NCI-H1048 (cell line): ENCODE measurements at regions not wholly inside any gene's neighbourhood (a gene's known extent, or its start where the extent isn't known, plus 50 kb on each side); places are given as distances from the start of the nearest gene placed in this dataset.
"Not testable (repeated sequence)": the region's sequence is repeated elsewhere in the genome, so short reads cannot be mapped to it uniquely, and the experiment has no call there.

Experiments used
- DNase-seq: peaks from one replicate; lab custom pipeline; 2025; lab: John Stamatoyannopoulos, UW

DNA sequence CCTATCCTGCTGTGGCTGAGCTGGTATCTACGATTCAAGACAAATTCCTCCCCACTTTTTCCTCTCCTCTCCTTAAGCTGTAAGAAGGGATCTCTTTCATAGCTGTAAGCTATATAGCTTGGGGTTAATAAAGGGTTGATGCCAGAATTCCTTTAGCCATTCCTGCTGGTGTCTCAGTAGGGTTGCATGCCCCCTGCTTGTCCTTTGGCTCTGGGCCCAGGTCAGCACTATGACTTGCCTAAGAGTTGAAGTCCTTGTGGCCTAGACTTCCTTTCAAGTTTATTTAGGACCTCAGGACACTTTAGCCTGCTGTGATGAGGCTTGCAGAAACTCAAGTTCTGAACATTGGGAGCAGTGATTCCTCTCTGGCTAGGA lies 270.0 kb downstream of the AMY1C start:
- no peak for DNase-seq

DNA sequence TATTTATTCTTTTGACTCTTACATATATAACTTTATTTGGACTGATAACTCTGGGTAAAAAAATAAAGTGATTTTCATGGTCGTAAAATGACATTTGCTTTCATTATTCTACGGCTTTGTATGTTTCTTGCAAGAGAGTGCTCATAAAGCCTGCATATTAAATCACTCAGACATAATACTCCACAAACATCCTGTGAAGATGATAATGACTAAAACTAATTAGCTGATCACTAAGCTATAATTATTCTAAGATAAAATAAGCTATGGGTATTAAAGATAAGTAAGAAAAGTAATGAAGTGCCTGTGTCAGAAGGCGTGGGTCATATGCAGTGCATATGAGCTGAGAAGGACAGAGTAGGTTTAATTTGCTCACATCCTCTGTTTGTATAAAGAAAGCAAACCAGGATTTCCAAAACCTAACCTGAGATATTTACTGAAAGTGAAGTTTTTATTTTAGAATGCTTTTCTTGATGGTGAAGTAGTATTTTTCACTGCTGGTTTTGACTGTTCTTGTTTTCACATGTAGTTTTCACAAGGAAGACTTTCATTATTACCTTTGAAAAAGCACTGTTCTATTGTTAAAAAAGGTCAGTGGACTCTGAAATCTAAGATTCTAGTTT lies 278.8 kb downstream of the AMY1C start:
- no peak for DNase-seq

DNA sequence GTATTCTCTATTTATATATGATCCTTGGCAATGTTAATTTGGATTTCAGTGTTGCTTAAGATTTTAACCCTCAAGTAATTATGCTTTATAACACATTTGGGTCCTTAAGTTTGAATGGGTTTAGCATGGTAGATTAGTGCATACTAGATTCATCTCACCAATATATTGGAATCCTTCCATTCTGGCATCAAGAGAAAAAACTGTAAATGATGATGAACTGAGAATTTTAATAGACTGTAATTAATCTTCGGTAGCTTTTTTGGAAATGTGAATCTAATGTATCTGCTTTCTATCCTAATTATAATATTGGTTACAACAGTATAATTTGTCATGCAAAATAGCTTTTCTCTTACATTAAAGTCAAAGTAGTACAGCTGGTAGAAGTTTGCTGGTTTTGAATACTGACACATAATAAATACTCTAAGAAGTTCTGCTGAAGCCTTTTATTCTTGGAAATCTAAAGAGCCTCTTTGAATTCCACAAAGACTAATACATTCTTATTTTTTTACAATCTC lies 279.8 kb downstream of the AMY1C start:
- no peak for DNase-seq

DNA sequence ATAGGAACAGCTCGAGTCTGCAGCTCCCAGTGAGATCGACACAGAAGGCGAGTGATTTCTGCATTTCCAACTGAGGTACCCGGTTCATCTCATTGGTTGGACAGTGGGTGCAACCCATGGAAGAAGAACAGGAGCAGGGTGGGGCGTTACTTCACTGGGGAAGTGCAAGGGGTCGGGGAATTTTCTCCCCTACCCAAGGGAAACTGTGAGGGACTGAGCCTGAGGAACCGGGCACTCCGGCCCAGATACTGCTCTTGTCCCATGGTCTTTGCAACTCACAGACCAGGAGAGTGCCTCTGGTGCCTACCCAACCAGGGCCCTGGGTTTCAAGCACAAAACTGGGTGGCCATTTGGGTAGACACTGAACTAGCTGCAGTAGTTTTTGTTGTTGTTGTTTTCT lies 307.1 kb downstream of the AMY1C start:
- no peak for DNase-seq

DNA sequence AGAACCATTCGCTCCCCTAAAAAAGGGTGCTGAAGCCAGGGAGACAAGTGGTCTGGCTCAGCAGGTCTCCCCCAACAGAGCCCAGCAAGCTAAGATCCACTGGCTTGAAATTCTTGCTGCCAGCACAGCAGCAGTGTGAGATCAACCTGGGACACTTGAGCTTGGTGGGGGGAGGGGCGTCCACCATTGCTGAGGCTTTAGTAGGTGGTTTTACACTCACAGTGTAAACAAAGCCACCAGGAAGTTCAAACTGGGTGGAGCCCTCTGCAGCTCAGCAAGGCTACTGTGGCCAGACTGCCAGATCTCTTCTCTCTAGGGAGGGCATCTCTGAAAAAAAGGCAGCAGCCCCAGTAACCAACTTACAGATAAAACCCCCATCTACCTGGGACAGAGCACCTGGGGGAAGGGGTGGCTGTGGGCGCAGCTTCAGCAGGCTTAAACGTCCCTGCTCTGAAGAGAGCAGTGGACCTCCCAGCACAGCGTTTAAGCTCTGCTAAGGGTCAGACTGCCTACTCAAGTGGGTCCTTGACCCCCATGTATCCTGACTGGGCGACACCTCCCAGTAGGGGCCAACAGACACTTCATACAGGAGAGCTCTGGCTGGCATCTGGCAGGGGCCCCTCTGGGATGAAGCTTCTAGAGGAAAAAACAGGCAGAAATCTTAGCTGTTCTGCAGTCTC lies 307.7 kb downstream of the AMY1C start:
- not testable (repeated sequence) for DNase-seq

DNA sequence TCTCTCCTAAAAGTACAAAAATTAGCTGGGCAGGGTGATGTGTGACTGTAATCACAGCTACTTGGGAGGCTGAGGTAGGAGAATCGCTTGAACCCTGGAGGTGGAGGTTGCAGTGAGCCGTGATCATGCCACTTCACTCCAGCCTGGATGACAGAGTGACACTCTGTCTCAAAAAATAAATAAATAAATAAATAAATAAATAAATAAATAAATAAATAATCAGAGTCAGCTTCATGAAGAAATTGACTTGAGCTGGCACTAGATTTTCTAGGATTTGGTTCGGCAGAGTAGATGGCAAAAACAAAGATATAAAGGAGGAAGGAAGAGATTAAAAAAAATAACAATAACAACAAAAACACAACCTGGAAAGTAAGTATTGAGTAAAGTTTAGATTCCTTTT lies 311.9 kb downstream of the AMY1C start:
- DNase-seq: not testable (repeated sequence)

DNA sequence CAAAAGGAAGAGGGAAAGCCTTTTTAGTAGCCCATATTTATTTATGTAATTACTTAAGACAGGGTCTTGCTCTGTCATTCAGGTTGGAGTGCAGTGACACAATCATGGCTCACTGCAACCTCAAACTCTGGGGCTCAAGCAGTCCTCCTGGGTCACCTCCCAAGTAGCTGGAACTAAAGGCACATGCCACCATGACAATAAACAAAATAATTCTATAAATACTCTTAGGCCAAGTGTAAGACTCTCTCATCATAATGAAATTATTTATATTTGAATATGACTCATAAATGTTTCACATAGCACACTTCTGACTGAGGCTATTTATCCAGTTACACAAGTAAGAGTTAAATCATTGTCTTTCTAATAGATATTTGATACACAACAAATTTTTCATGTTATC lies 314.7 kb downstream of the AMY1C start:
- DNase-seq: no peak

DNA sequence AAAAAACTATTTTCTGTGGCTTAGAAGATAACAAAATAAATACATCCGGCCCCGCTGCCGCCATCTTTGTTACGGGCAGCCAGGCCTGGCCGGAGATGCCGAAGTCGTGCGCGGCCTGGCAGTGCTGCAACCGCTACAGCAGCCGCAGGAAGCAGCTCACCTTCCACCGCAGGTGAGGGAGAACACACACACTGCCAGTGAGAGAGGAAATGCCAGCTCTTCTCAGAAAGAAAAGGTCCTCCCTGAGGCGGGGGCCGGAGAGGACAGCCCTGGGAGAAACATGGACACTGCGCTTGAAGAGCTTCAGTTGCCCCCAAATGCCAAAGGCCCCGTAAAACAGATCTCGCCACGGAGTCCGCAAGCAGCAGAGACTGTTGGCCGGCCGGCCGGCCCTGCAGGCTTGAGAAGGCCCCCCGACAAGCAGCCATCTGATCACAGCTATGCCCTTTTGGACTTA lies 323.2 kb downstream of the AMY1C start:
- no peak for DNase-seq

DNA sequence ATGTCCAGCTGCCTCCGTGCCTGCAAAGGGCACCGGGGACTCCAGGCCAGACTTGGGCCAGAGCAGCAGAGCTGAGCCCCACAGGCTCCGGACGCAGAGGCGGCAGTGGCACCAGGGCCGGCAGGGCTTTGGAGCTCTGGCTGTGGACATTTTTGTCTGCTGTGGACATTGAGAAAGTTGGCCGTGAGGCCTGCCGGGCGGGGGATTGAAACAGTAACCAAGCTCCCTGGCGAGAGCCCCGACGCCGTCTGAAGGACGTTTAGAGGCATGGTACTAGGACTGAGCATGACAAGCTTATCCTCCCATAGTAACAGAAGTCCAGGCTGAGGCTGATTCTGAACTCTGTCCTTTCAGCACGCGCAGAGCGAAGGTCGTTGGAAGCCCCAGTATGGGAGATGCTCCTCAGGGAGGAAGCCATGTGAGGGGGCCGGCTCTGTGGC lies 323.8 kb downstream of the AMY1C start:
- DNase-seq: no peak

DNA sequence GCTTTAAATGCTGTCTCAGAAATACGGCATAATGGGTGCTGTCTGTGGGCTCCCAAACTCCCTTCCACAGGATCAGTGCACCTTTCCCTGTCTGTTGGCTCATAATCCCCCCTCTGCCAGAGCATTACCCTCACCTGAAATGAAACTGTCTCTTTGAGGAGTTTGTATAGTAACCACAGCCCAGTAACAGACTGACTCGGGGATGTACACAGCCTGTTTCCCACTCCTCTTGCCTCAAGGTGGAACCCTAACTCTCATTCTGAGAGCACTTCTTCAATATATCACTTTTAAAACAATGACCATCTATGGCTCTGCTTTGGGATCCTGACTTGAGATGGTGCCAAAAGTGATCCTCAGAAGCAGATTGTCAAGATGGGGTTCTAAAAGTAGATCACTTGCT lies 332.5 kb downstream of the AMY1C start:
- DNase-seq: no peak

DNA sequence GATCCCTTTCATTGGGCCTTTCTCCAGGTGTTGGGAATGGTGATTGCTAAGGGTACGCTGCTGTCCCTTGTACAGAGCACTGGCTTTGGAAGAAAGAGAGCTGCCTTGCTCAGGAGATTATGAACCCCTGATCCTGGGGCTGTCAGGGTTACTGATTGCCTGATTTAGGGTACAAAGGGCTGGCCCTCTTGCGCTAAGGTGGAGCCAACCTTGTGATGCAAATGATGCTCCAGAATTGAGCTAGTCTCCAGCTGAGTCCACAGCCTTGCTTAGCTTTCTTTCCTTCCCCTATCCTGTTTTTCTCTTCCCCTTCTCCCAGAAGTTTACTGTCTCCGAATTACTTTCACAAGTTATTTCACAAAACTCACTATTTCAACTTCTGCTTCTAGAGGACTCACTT lies 334.7 kb downstream of the AMY1C start:
- no peak for DNase-seq

DNA sequence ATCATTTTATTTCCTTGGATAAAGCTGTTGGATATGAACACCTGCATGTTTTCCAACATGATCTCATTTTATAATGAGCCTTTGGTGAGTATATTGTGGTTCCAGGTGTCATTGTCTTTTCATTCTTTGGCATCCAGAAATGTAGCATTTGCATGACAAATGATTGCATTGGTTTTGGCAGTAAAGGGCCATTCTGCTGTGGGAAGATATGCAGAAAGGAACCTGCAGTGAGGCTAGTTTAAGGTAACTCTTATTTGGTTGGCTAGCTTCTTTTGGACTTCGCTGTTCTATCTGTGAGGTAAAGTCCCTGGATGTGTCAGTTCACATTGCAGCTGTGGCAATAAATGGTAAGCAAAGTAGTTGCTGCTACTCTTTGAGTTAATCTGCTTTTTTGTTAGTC lies 343.0 kb downstream of the AMY1C start:
- DNase-seq: no peak

DNA sequence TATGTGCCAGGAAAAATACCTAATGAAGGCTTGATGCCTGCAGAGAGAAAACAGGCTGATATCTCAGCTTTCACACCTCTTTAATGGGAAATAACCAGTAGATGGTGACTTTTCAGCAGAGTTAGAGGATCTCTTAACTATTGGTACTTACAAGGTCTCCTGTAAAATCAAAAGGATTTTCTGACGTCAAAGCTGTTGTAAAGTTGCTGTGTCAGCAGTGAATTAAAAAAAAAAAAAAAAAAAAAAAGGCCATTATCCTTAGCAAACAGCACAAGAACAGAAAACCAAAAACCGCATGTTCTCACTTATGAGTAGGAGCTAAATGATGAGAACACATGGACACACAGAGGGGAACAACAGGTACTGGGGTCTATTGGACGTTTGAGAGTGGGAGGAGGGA lies 349.1 kb downstream of the AMY1C start:
- DNase-seq: no peak

DNA sequence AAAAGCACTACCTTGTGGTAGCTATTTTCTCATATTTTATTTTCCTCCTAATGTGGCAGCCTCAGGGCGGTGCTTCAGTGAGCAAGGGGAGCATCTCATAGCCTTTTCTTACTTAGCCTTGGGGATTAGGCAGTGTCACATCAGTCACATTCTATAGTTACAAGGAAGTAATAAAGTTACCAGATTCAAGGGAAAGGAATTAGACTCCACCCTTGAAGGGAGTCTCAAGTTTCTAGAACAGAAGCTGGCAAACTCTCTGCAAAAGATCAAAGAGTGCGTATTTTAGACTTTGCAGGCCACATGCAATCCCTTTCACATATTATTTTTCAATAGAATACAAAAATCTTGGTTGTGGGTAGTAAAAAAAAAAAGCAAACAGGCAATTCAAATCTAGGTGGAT lies 350.4 kb downstream of the AMY1C start:
- no peak for DNase-seq

DNA sequence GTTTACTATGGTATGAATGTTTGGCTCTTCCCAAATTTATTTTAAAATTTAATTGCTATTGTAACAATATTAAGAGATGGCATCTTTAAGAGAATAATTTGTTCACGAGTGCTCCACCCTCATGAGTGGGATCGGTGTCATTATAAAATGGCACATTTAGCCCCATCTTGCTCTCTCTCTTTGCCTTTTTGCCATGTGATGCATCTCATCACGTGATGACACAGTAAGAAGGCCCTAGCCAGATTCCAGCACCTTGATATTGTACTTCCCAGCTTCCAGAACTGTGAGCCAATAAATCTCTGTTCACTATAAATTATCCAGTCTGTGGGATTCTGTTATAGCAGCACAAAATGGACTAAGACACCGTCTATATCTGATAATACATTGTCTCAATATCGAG lies 355.8 kb downstream of the AMY1C start:
- no peak for DNase-seq

DNA sequence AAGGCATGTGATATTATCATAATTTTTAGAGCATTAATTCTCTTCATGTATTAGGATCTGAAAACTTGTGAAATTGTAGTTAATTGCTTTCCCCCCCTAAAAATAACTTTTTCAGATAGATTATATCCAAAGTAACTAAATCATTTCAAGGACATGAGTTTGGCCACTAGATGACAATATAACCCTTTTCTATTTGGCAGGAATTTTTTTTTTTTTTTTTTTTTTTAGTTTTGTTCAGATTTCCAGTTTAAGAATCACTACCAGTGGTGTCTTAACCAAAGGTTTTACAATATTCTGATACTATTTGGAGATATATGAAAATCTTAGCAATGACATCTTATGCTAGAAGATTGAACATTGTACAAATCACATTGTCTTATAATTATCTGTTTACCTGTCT lies 370.8 kb downstream of the AMY1C start:
- DNase-seq: no peak

DNA sequence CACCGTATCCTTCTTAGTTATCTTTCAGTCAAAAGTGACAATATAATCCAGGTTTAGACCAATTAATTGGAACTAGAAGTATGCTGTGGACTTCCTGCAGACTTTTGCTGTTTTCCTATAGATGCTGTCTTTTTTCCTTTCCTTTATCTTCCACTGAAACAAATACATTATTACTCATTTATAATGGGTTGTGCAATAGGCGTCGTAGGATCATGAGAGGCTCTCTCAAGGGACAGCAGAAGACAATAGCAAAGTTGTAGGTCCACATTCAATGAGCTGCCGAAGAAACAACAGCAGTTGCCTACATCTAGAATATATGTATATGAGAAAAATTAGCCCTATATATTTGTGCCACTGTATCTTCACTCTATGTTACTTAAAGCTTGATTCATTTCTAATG lies 371.6 kb downstream of the AMY1C start:
- no peak for DNase-seq

DNA sequence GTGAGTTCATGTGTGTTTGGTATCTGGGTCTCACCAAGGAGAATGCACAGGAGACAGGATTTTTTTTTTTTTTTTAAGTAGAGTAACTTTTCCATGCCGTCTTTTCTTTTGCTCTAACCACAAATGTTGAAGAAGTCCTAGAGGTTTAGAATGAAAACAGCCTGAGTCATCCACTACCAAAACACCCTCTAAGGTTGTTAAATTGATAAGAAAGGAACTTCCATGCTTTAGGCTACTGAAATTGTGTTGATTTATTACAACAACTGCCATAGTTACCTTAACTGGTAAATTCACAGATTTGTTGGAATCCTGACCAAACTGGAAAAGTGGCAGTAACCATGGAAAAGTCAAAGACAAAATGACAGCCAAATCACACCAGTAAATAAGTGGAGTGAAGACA lies 375.6 kb downstream of the AMY1C start:
- no peak for DNase-seq

DNA sequence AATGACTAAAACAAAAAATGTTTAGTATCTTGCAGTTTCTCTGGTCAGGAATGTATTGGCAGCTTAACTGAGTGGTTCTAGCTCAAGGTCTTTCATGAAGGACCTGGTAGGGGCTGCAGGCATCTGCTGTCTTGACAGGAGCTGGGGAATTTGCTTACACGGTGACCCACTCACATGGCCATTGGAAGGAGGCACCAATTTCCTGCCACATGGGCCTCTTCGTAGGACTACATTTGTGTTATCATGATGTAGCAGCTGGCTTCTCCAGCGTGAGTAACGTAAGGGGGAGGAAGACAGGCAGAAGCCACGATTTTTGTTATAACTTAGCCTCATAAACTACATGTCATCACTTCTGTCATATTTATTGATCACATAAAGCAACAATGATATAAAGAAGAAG lies 376.3 kb downstream of the AMY1C start:
- DNase-seq: no peak

DNA sequence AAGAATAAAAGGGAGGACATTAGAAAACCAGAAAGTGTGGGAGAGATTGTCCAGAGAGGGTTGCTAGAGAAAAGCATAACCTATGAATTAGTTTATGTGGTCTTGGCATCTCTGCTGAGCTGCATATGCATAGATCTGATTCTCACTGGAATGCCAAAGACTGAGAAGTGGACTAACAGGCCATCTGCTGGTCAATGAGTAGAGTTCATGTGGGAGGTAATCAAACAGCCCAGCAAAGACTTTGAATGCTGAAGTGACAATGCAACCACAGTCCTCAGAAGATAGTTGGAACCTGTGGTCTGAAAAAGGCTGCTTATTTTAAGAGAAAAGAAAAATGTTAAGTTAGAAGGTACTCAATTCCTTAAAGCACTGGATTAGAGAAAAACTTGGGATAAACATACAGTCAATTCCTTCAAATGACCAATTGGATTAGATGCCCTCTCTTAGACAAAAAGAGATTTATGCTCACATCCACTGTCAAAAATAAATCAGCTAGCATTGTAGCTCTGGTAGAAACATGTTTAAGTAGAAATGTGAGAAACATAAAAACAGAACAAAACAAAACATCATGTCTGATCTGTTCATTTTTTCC lies 382.8 kb downstream of the AMY1C start:
- no peak for DNase-seq

DNA sequence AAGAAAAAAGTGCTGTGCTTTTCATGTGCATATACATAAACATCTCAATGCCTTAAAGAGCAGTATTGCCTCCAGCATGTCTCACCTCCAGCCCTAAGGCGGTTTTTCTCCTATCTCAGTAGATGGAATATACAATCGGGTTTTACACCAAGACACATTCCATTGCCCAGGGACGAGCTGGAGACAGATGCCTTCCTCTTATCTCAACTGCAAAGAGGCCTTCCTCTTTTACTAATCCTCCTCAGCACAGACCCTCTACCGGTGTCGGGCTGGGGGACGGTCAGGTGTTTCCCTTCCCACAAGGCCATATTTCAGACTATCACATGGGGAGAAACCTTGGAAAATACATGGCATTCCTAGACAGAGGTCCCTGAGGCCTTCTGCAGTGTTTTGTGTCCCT lies 385.3 kb downstream of the AMY1C start:
- DNase-seq: not testable (repeated sequence)

DNA sequence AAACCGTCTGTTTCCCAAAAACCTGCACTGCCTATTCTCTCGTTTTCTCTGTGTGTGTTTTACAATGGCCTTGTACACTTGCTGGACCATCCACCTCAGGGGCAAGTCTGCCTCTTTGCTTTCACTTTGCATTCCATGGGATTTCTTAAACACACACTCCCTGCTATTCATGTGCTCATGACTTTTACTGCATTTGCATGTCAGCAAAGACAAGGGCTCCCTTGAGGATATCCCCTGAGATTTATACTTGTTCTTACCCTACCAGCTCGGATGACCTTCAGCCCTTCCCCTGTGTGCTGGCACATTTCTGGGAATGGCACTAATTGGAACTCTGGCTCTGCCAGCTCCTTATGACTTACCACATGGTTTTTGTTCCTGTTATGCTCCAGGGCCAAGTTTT lies 386.9 kb downstream of the AMY1C start:
- no peak for DNase-seq

DNA sequence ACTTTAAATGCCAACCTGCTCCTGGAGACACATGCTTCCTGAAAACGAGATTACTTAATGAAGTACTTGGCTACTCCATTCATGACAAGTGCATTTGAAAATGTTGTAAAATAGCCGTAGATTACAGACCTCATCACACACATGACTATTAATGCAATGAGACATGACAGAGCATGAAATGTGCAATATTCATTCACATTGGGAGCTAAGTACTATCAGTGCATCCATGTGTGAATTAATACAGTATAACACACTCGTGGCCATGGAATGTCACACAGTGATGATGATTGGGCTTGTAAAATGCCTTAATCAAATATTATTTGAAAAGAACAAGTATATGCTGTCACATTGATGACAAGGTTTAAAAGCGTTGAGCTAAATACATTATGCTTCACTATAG lies 407.0 kb downstream of the AMY1C start:
- no peak for DNase-seq
